ENCODE measurements at regions not wholly inside any gene's neighbourhood (a gene's known extent, or its start where the extent isn't known, plus 50 kb on each side); places are given as distances from the start of the nearest gene placed in this dataset.

- Histone ChIP-seq H3K36me3 (ENCODE audit: control insufficient read depth, insufficient read depth, low read length) (no peaks in the 10 kb centered on the region), H3K4me3 (ENCODE audit: low read depth, low read length) (no peak overlapping the region), H3K27me3 (ENCODE audit: control insufficient read depth, insufficient read depth, low read length) (no peaks in the 10 kb centered on the region)
- FAIRE-seq: no peak
- no peak for TF ChIP-seq CTCF (IDR thresholded peaks at IDR 0.05; ENCODE audit: insufficient read depth, low read length, severe bottlenecking)
- DNase-seq (ENCODE audit: low read depth): peak; percentile 76
Observed at GRCh38 chr5:127993476-127993875, 90.1 kb upstream of the SLC12A2 start.

- no peaks in the 10 kb centered on the region for H3K36me3 ChIP-seq (ENCODE audit: control insufficient read depth, insufficient read depth, low read length)
- no peaks in the 10 kb centered on the region for H3K27me3 ChIP-seq (ENCODE audit: control insufficient read depth, insufficient read depth, low read length)
- DNase-seq (ENCODE audit: low read depth) (peak; percentile 60), FAIRE-seq (no peak)
- no peak overlapping the region for H3K4me3 ChIP-seq (ENCODE audit: low read depth, low read length)
- no peak for TF ChIP-seq CTCF (IDR thresholded peaks at IDR 0.05; ENCODE audit: insufficient read depth, low read length, severe bottlenecking)
Observed at GRCh38 chr5:127994087-127994660, 89.4 kb upstream of the SLC12A2 start.

- no peak for DNase-seq (ENCODE audit: low read depth)
- Histone ChIP-seq H3K36me3 (ENCODE audit: control insufficient read depth, insufficient read depth, low read length) (no peaks in the 10 kb centered on the region), H3K4me3 (ENCODE audit: low read depth, low read length) (no peak overlapping the region), H3K27me3 (ENCODE audit: control insufficient read depth, insufficient read depth, low read length) (no peaks in the 10 kb centered on the region)
- peak; percentile 32 for FAIRE-seq
- TF ChIP-seq CTCF (IDR thresholded peaks at IDR 0.05; ENCODE audit: insufficient read depth, low read length, severe bottlenecking): no peak
Observed at GRCh38 chr5:127995556-127995955, 88.0 kb upstream of the SLC12A2 start.

GRCh38 chr5:127997201-127997704 is 86.3 kb upstream of the SLC12A2 start:
- FAIRE-seq: no peak
- TF ChIP-seq CTCF (IDR thresholded peaks at IDR 0.05; ENCODE audit: insufficient read depth, low read length, severe bottlenecking): no peak
- no peak overlapping the region for H3K4me3 ChIP-seq (ENCODE audit: low read depth, low read length)
- H3K36me3 ChIP-seq (ENCODE audit: control insufficient read depth, insufficient read depth, low read length): no peaks in the 10 kb centered on the region
- no peak for DNase-seq (ENCODE audit: low read depth)
- no peaks in the 10 kb centered on the region for H3K27me3 ChIP-seq (ENCODE audit: control insufficient read depth, insufficient read depth, low read length)

- Histone ChIP-seq H3K27me3 (ENCODE audit: control insufficient read depth, insufficient read depth, low read length) (no peaks in the 10 kb centered on the region), H3K4me3 (ENCODE audit: low read depth, low read length) (no peak overlapping the region), H3K36me3 (ENCODE audit: control insufficient read depth, insufficient read depth, low read length) (no peaks in the 10 kb centered on the region)
- FAIRE-seq (no peak), DNase-seq (ENCODE audit: low read depth) (no peak)
- TF ChIP-seq CTCF (IDR thresholded peaks at IDR 0.05; ENCODE audit: insufficient read depth, low read length, severe bottlenecking): no peak
Observed at GRCh38 chr5:127998950-127999615, 84.5 kb upstream of the SLC12A2 start.

Data from bronchial epithelial cell (primary cell).